Dendritic cell treated with granulocyte-macrophage colony-stimulating factor and Interleukin-4, amounts not matched to agents 40 ng/mL and 50 ng/mL, for 4 days (primary cell): ENCODE measurements at regions not wholly inside any gene's neighbourhood (a gene's known extent, or its start where the extent isn't known, plus 50 kb on each side); places are given as distances from the start of the nearest gene placed in this dataset.

Experiments
- H3K27ac Mint-ChIP-seq: one replicate; pipeline ENCODE4 v1.8.0; 2022; ENCODE audit warnings: mild to moderate bottlenecking, mixed read lengths
- H3K27me3 Mint-ChIP-seq: one replicate; pipeline ENCODE4 v1.8.0; 2022; ENCODE audit warnings: mild to moderate bottlenecking, mixed read lengths
- H3K36me3 Mint-ChIP-seq: one replicate; pipeline ENCODE4 v1.8.0; 2022; ENCODE audit warnings: low read depth, mixed read lengths
- H3K4me1 Mint-ChIP-seq: one replicate; pipeline ENCODE4 v1.8.0; 2022; ENCODE audit warnings: low read depth, mixed read lengths
- H3K4me3 Mint-ChIP-seq: one replicate; pipeline ENCODE4 v1.8.0; 2022; ENCODE audit warnings: mild to moderate bottlenecking, moderate library complexity, mixed read lengths
- H3K9me3 Mint-ChIP-seq: one replicate; pipeline ENCODE4 v1.8.0; 2022; ENCODE audit warnings: mixed read lengths
- intact Hi-C: fragments of 100-400 bp; cut with micrococcal nuclease; formaldehyde crosslinking; loops from one replicate; pipeline ENCODE4 v1.15.0; 2022

DNA sequence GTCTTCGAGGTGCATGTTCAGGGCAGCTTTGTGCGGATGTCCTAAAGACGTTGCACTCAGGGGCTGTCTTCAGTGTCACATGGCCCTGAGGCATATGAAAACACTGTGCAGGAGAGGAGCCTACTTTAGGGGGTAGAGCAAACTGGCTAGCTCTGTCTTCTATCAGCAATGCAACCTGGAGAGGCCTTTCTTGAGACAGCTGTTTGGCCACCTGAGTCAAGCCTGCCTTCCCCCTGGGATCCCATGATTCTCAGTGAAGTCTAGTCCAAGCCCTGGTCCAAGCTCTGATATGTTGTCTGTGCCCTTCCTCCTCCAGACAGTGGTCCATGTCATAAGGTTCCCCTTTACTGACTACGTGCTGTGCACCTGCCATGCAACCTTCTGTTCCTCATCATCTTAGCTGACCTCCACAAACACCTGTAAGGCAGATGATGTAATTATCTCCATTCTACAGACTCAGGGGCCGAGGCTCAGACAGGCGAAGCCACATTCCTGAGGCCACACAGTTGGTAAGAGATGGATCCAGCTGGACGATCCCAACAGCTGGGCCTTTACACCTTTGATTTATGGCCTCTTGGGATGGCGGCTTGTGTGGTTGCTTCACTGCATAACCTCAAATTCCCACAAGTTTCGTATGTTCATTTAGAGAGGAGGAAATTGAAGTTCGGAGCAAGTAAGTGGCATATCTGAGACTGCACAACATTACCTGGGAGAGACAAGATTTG is 109.9 kb downstream of the COPS8 start:
- Mint-ChIP-seq H3K36me3 (no peaks in the 10 kb centered on the region), H3K27me3 (peaks cover 19% of the 10 kb centered on the region), H3K4me1 (peaks cover 10% of the 10 kb centered on the region), H3K9me3 (no peaks in the 10 kb centered on the region), H3K4me3 (no peak overlapping the region), H3K27ac (no peak overlapping the region)
- intact Hi-C loops, result no loop called here

DNA sequence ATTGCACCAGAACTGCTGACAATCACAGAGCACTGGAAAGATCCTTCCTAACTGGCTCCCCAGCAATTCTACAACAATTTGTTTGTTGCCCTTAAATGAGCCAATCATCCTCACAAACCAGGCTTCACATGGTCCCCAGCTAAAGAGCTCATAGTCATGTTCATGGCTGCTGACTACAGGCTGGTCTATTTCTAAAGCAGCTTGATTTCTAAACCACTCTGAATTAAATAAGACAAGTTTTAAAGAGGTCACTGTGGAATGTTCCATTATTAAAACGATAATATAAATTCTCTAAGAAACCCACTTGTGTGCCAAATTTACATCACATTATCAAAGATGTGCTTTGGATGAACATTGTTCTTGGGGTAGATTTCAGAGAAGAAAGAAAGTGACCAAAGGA is 110.7 kb downstream of the COPS8 start:
- Mint-ChIP-seq H3K27me3 (peaks cover 19% of the 10 kb centered on the region), H3K4me1 (peaks cover 4% of the 10 kb centered on the region), H3K36me3 (no peaks in the 10 kb centered on the region), H3K27ac (no peak overlapping the region), H3K4me3 (no peak overlapping the region), H3K9me3 (no peaks in the 10 kb centered on the region)
- intact Hi-C loops, result no loop called here

DNA sequence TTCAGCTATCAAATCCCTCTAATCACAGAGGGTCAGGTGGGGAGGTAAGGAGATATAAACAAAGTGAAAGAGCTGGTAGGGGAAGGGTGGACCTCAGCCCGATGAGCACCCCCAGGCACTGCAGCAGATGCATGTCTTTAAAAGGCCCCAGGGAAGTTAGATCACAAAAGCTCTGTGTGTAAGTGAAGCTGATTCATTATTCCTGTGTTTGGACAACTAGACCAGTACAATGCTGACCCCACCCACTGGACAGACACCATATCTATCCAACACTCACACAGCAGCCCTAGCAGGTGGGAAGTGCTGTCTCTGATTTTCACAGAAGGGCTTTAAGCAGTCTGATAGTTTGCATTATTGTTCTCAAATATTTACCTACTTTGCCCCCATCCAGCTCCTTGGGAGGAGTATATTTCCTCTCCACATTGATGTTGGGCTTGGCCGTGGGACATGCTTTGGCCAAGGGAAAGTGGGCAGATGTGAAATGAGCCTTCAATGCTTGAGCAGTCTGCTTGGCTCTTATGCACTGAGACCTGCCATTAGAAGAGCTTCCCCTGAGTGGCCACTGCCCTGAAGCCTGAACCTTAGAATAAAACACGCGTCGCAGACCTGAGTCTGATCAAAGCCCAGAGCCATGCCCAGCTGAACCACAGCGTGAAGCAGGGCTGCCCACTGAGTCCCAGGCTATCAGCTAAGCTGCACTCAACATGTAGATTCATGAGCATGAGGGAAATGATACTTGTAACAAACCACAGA is 111.4 kb downstream of the COPS8 start:
- no peak overlapping the region for H3K4me3 Mint-ChIP-seq
- H3K36me3 Mint-ChIP-seq, result no peaks in the 10 kb centered on the region
- H3K27ac Mint-ChIP-seq, result no peak overlapping the region
- H3K9me3 Mint-ChIP-seq, result no peaks in the 10 kb centered on the region
- no peaks in the 10 kb centered on the region for H3K4me1 Mint-ChIP-seq
- intact Hi-C loops, result no loop called here
- peaks cover 19% of the 10 kb centered on the region for H3K27me3 Mint-ChIP-seq

DNA sequence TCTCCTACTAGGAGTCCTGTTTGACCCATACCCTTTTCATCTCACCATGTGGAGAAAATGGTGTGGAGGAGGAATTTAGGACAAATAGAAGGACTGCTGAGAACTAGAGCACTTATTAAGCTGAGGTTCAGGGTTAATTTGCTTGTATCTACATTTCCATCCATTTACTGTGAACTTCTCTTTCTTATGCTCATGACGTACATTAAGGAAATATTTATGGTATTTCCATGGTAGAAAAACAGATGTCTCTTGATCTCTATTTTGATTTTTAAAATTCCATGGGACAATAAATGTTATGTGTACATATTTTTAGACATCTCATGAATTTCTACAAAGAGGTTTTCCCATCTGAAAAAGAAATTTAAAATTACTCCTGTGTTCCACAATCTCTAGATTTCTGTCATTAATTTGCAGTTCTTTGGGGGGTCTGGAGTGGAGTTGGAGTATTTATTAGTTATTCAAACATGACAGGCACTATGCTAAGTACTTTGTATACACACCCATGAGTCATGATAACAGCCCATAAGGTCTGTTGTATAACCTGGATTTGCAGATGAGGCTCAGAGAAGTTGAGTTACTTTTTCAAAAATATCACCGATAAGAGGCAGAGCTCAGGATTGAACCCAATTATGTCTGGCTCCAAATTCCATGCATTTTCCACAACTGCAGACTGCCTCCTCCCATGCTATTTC is 112.6 kb downstream of the COPS8 start:
- Mint-ChIP-seq H3K27me3 (peaks cover 16% of the 10 kb centered on the region), H3K36me3 (no peaks in the 10 kb centered on the region), H3K9me3 (no peaks in the 10 kb centered on the region), H3K27ac (no peak overlapping the region), H3K4me1 (no peaks in the 10 kb centered on the region), H3K4me3 (no peak overlapping the region)
- intact Hi-C loops, result no loop called here

DNA sequence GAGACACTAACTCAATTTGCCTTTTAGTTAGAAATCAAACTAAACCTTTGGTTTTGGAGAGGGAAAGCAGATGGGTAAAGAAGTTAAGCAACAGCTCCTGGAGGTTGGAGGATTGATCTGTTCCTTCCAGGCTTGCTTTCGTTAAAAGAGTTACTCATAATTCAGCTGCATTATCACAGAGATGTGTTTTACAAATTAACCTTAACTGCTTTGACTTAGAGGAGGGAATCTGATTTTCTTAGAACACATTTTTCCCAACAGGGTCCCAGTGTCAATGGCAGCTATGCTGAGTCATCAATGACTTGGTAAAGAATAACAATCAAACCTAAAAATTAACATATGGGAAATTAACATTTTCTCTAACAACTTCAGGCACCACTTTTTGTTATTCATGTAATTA is 113.4 kb downstream of the COPS8 start:
- H3K27ac Mint-ChIP-seq, result no peak overlapping the region
- H3K9me3 Mint-ChIP-seq, result no peaks in the 10 kb centered on the region
- intact Hi-C loops, result no loop called here
- peaks cover 14% of the 10 kb centered on the region for H3K27me3 Mint-ChIP-seq
- no peaks in the 10 kb centered on the region for H3K36me3 Mint-ChIP-seq
- no peak overlapping the region for H3K4me3 Mint-ChIP-seq
- no peaks in the 10 kb centered on the region for H3K4me1 Mint-ChIP-seq

DNA sequence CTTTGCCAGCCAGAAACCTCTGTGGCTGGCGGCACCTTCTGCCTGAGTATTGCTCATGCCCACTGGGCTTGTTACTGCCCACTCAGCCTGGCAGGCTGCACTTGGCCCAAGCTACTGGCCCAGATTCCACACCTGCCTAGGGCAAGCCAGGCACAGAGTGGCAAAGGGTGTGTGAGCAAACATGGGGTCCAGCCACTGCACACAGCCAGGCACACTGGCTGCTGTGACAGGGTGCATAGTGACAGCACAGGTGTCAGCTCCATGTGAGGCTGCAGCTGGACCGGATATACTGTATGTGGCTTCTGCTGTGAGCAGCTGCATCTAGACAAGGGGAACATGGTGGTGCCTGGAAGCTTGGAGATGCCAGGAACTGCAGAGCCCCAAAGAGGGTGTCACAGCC is 113.9 kb downstream of the COPS8 start:
- intact Hi-C loops, result no loop called here
- no peak overlapping the region for H3K27ac Mint-ChIP-seq
- H3K9me3 Mint-ChIP-seq, result no peaks in the 10 kb centered on the region
- H3K27me3 Mint-ChIP-seq, result peaks cover 14% of the 10 kb centered on the region
- no peaks in the 10 kb centered on the region for H3K4me1 Mint-ChIP-seq
- H3K4me3 Mint-ChIP-seq, result no peak overlapping the region
- no peaks in the 10 kb centered on the region for H3K36me3 Mint-ChIP-seq

DNA sequence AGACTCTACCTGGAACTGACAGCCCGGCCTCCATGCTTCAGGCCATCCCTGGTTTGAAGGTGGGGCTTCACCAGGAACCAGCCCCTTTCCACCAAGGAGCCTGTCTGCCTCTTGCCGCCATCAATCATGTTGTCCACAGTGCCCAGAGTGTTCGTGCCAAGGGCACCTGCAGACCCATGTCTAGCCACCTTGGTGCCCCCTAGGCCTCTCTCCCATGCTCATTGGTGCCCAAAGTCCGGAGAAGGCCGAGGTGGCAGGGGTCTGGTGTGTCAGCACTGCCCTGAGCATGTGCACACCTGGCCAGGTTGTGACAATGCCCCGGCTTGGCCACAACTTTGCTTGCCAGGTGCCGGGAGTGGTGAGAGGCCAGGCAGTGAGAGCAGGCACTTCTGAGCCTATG is 114.8 kb downstream of the COPS8 start:
- H3K27me3 Mint-ChIP-seq, result peaks cover 18% of the 10 kb centered on the region
- H3K4me3 Mint-ChIP-seq, result no peak overlapping the region
- H3K27ac Mint-ChIP-seq, result no peak overlapping the region

DNA sequence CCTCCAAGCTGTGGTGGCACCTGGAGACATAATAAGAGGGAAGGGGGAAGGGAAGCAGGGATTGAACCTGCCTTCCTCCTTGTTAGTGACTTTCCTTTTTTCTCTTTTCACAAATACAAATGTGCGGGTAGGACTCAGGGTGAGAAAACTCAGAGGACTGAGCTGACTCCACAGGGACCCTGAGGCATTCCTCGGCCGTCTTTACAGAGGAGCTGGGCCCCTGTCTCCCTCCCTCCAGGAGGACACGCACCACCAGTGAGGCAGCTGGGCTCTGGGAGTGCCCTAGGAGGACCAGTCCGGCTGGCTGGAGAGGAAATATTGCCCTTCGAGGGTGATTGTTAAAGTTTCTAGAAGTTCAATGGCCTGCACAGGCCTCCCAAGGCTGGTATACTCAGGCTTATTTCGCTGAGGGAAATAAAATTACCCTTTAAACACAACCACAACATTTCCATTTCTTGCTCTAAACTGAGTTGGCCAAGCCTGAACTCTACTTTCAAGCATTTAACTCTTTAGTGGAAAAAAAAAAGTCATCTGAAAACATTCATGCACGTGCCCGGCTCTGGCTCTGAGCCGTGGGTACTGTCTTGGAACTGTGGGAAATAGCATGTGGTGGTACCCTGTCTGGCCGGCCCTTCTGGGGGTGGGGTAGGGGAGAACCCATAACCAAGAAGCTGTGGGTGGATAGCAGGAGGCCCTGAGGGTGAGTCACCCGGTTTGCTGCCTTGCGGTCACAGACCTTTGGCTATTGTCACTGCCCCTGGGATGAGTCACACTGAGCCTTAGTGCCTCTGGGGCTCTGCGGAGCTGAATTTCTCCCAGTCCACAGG is 116.0 kb downstream of the COPS8 start:
- Mint-ChIP-seq H3K4me3 (no peak overlapping the region), H3K27ac (no peak overlapping the region), H3K9me3 (no peaks in the 10 kb centered on the region), H3K4me1 (no peaks in the 10 kb centered on the region), H3K27me3 (peaks cover 16% of the 10 kb centered on the region), H3K36me3 (no peaks in the 10 kb centered on the region)
- intact Hi-C loops, result no loop called here

More for the DNA sequence above, 114.8 kb downstream of the COPS8 start:
- no peaks in the 10 kb centered on the region for H3K9me3 Mint-ChIP-seq
- no peaks in the 10 kb centered on the region for H3K4me1 Mint-ChIP-seq
- H3K36me3 Mint-ChIP-seq, result no peaks in the 10 kb centered on the region
- intact Hi-C loops, result no loop called here

DNA sequence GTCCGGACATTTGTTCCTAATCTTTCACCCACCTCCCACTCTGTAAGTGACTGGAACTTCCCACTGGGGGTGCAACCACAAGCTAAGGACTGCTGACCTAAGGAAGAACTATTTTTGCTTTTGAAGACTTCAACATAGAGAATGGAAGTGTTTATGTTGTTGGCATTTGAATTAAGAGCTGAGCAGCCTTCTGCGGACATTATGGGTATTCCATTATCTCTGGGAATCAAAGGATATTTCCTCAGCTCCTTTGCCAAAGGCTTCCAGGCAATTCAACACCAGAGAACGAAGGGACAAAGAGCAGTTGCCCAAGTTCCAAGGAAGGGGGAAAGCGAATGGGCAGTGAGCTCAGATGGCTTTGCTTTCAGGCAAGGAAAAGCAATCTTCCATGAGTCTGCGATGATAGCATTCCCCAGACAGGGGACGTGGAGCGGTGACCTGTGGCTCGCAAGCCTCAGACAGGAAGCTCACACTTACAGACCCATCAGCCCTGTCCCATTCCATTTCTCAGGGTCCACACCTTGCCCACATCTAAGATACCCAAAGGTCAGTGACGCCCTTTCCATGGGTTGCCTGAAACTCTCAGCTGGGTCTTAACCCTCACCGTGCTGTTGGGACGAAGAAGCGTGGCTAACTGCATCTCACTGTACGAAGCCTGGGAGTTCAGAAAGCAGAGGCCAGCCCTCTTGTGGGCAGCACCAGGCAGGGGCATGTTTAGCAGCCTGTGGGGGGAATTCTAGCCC is 116.8 kb downstream of the COPS8 start:
- Mint-ChIP-seq H3K4me3 (no peak overlapping the region), H3K27me3 (peaks cover 15% of the 10 kb centered on the region), H3K27ac (no peak overlapping the region), H3K4me1 (no peaks in the 10 kb centered on the region), H3K36me3 (no peaks in the 10 kb centered on the region), H3K9me3 (no peaks in the 10 kb centered on the region)
- intact Hi-C loops, result no loop called here

DNA sequence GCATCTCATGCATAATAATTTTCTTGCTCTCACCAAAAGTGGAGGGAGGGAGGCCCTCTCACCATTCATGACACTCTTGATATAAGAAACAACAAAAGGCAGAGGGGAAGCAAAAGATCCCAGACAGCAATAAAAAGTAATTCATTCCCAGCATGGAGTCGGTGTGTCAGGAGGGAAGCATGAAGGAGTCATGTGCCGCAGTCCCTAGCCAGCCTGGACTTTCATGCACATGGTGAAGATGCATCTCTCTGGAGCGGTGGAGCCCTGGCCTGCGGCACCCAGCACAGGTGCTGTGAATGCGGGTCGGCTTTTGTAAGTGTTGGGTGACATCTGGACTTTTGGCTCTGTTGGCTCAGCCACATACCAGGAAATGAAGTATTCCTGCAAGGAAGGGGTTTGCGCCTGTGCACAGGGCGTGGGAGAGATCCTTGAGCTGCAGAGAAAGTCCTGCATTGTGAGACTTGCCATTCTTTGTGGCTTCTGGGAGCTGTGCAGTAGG is 119.4 kb downstream of the COPS8 start:
- H3K4me1 Mint-ChIP-seq, result no peaks in the 10 kb centered on the region
- no peak overlapping the region for H3K4me3 Mint-ChIP-seq
- no peaks in the 10 kb centered on the region for H3K9me3 Mint-ChIP-seq
- H3K36me3 Mint-ChIP-seq, result no peaks in the 10 kb centered on the region
- peaks cover 9% of the 10 kb centered on the region for H3K27me3 Mint-ChIP-seq
- intact Hi-C loops, result no loop called here
- no peak overlapping the region for H3K27ac Mint-ChIP-seq

DNA sequence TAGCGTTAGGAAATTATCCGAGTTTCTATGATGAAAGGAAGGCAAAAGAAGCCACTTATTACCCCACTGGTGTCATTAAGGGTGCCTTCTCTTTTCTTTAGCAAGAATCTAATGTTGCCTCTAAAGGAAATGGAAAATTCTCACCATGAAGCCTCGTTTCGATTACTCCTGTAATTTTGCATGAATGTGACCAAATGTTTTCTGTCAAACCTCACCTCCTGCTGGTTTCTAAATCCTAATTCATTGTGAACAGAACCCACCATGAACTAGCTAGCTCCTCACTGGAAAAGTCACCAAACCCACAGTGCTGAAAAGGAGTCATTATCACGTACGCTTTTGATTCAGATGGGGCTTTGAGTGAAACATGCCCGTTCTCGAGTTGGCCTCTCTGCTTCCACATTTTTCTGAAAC is 119.9 kb downstream of the COPS8 start:
- intact Hi-C loops, result no loop called here
- Mint-ChIP-seq H3K27me3 (peaks cover 9% of the 10 kb centered on the region), H3K4me1 (no peaks in the 10 kb centered on the region), H3K36me3 (no peaks in the 10 kb centered on the region), H3K4me3 (no peak overlapping the region), H3K9me3 (no peaks in the 10 kb centered on the region), H3K27ac (no peak overlapping the region)

DNA sequence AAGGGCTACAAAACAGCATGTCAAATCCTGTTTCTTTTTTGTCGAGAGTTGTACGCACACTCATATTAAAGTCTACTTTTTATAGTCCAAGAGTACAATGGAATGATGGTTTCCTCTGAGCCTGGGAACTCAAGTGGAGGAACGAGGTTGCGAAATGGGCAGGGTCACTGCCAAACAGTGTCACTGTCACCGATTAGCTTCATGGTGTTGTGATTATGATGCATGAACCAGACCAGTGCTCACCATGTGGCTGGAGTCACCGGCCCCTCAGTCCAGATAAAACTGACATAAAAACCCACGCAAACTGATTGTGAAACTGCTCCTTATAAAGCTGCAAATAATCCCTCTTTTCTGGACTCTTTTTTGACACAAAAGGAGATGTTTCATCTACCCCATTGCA is 122.0 kb downstream of the COPS8 start:
- no peaks in the 10 kb centered on the region for H3K9me3 Mint-ChIP-seq
- no peaks in the 10 kb centered on the region for H3K36me3 Mint-ChIP-seq
- no peaks in the 10 kb centered on the region for H3K4me1 Mint-ChIP-seq
- intact Hi-C loops, result no loop called here
- H3K4me3 Mint-ChIP-seq, result no peak overlapping the region
- peaks cover 9% of the 10 kb centered on the region for H3K27me3 Mint-ChIP-seq
- H3K27ac Mint-ChIP-seq, result no peak overlapping the region
